8988T (cell line): ENCODE measurements at regions not wholly inside any gene's neighbourhood (a gene's known extent, or its start where the extent isn't known, plus 50 kb on each side); places are given as distances from the start of the nearest gene placed in this dataset.
A peak's percentile ranks its signal among the peaks of the same experiment; 100 is the strongest.

Experiments
- DNase-seq: peaks from one replicate; pipeline ENCODE4 v3.0.0; 2011

GRCh38 chr5:13566871-13567339, 377.6 kb downstream of the DNAH5 start:
- DNase-seq: no peak

DNA sequence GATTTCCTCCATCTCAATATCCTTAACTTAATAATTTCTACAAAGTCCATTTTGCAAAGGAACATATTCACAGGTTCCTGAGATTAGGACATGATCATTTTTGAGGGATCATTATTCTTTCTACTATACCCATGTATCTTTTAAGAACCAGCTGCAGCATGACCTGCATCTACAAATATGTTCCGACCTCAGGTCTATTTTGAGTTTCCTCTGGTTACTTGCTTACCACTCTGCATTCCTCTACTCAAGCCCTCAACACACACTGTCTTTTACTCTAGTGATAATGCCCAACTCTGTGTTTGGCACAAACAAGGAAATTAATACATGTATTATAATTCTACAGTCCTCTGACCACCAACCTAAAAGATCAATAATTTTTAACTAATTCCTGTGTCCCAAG, 386.1 kb downstream of the DNAH5 start:
- DNase-seq: no peak

GRCh38 chr5:13553896-13554295, 390.6 kb downstream of the DNAH5 start:
- no peak for DNase-seq

- no peak for DNase-seq
Observed at GRCh38 chr5:13552361-13552760, 392.1 kb downstream of the DNAH5 start.

GRCh38 chr5:13551645-13552044, 392.8 kb downstream of the DNAH5 start:
- no peak for DNase-seq

GRCh38 chr5:13540168-13540750, 404.2 kb downstream of the DNAH5 start:
- DNase-seq: no peak

DNA sequence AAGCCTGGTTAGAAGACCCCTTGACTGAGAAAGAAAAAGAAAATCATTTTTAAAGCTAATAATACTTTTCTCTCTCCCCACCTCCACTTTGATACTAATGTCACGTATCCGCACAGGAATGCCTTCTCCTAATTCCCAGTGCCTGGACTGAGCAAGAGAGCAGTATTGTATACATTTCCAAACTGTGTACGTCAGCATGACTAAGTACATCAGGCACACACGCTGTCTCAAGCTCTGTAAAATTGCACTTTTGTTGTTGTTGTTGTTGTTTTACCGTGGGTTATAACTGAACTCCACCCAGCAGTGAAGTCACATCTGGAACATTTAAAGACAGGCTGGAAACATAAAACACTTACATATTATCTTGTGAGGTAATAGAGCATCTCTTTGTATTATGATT, 407.6 kb downstream of the DNAH5 start:
- DNase-seq: no peak

DNA sequence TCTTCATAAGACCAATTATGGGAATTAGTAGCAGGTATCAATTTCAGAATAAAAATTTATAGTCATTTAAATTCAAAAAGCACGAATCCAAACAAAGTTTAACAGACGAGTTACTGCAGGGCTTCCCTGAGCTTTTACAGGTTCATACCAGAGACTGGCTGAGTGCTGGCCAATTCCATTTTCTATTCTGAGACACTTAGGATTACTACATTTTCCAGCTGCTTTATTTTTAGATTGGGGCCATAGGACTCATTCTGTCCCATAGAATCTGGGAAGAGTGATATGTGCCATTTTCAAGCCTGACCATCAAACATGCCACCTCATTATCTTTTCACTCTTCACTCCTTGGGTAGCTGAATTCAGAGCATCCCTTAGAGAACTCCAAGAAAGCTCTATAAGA, 410.7 kb downstream of the DNAH5 start:
- DNase-seq: no peak

DNA sequence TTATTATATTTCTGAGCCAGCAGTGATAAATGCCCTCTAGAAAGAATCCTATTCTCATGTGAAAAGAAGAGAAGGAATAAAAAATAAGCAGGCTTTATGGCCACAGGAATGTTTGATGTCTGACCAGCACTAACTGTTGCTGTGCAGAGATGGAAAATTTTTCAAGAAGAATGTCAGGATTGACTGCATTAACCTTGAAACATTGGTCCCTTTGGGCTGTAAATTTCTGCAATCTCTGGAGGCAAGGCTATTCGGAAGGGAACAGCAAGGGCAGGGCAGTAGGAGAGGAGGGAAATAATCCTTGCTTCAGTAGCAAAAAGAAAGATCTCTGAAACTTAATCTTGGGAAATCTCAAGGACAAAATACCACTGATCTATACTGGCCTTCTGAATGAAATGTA, 415.2 kb downstream of the DNAH5 start:
- no peak for DNase-seq

- no peak for DNase-seq
Observed at GRCh38 chr5:13524936-13525335, 419.6 kb downstream of the DNAH5 start.

DNA sequence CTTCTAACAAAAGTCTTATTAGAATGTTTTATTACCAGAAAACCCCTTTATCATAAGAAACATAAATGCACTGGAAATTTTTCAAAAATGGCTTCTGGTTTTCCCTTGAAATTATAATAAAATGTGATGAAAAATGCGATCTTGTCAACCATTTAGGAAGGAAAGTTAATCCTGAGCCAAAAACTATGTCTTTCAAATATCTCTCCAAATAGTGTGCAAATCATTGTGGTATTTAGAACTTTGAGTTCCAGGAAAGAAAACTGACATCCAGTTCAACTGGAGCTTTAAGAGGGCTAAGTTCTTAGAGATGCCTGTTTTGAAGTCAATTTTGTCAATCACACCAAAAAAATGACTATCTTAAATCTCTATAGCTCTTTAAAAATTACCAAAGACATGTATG, 425.4 kb downstream of the DNAH5 start:
- no peak for DNase-seq

DNA sequence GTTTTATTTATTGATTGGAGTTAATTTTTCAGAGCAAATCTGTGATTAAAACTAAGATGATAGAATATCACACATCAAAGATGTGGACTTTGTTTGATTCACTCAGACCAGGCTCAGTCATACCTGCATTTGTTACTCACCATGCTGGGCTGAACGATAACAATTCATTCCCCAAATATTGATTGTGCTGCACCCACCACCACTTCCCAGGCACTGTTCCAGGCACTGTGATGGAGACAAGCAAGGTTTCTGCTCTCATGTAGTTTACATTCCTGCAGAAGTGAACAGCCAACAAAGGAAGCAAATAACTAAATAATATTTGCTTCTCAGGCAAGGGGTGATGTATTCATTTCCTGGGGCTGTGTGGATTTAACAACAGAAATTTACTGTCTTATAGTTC, 428.3 kb downstream of the DNAH5 start:
- no peak for DNase-seq

- no peak for DNase-seq
Observed at GRCh38 chr5:13511442-13511841, 433.0 kb downstream of the DNAH5 start.

DNA sequence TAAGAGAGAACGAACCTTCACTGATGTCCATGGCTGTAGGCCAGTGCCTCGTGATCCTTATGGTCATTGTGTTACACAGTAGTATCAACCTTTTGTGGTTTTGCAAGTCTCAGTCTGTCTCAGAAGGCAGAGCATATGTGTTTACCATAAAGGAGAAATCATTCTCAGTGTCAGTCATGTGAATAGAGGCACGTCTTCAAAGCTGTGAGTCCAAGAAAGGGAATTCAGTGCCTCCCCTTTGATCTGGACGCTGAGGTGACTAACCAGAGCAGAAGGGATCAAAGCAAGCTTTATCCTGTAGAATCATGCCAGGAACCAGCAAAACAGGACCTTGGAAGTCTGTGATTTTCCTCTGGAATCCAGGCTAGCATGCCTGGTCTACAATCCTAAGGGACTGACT, 433.9 kb downstream of the DNAH5 start:
- DNase-seq: no peak

- no peak for DNase-seq
Observed at GRCh38 chr5:13508559-13508958, 435.9 kb downstream of the DNAH5 start.

DNA sequence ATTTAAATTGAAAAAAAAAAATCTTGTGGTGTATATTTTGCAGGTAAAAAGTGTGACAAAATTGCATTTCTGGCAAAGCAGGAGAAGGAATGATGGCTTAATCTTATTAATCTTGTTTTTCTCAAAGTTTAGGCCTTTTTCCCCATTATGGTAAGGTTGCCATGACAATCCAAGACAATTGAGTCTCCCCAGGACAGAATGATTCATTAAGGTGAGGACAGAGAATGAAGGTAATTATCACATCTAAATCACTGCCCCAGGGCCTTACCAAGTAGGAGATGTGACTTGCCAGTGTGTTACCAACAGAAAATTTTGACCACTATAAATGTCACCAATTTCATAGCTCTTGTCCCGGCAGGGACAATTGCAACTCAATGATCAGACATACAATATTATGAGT, 439.2 kb downstream of the DNAH5 start:
- no peak for DNase-seq

DNA sequence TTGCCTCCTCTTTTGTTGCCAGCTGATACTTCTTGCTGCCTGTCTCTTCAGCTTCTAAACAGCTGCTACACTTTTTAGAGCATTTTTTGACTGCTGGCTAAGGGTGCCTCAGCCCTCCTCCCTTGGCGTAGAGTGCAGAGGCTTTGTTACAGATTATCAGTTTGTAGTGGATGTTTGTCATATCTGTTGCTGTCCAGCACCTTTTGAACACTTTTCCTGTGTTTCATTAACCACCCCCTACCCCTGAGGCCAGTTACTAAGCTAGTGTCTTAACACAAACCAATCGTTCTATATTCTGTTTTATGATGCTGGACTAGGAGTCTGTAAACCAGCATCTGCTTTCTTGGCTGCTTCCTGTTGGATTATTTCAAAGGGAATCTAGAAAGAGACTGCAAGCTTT, 441.5 kb downstream of the DNAH5 start:
- no peak for DNase-seq

- DNase-seq: no peak
Observed at GRCh38 chr5:13501176-13501575, 443.3 kb downstream of the DNAH5 start.

DNA sequence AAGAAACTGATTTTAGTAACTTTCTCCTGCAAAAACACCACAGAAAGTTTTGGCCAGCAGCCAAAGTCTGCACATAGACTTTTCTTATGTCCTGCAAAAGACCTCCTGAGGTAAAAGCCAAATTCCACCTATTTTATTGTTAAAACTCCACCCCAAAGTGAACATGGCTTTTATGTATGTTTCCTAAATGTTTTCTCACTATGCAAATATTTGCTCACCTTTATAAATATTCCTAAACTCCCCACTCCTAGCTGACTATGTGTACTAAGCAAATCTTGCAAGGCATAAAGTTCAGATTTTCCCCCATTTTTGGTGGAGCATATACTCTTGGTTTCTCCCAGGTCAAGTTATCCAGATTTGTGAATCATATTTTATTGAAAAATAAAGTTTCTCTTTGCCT, 446.2 kb downstream of the DNAH5 start:
- DNase-seq: no peak

GRCh38 chr5:13488254-13488931, 456.1 kb downstream of the DNAH5 start:
- DNase-seq: no peak

DNA sequence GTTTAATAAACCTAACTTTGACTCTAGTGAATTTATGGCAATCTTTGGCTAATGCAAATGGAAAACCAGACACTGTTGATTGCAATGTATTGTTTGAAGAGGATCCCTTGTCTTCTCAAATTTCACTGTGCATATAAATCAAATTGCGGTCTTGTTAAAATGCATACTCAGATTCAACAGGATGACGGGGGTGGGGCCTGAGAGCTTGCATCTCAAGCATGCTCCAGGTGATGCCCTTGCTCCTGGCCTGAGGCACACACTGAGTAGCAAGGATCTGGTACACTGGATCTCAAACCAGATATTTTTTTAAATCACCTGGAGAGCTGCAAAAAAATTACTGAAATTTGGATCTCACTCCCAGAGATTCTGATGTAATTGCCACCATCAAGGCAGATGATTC, 463.7 kb downstream of the DNAH5 start:
- DNase-seq: no peak

- DNase-seq: peak; percentile 37
Observed at GRCh38 chr5:13478831-13479465, 465.5 kb downstream of the DNAH5 start.

DNA sequence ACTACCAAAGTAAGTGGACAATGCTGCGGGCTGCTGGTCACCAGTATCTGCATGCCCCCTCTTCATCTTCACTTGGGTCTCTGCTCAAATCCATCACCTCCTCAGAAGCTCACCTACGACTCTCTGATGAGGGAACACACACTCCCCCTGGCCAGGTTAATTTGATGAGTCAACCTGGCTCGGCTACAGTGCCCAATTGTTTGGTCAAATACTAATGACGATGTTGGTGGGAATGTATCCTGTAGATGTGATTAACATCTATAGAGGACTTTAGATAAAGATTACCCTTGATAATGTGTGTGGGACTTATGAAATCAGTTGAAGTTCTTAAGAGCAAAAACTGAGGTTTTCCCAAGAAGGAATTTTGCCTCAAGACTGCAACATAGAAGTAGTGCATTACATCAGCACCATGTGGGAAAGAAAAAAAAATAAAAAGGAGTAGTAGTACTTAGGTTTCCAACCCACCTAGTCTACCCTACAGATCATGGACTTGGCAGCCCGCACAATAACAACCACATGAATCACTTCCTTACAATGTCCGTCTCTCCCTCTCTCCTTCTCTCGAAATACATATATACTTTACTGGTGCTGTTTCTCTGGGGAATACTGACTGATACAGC, 467.3 kb downstream of the DNAH5 start:
- no peak for DNase-seq

DNA sequence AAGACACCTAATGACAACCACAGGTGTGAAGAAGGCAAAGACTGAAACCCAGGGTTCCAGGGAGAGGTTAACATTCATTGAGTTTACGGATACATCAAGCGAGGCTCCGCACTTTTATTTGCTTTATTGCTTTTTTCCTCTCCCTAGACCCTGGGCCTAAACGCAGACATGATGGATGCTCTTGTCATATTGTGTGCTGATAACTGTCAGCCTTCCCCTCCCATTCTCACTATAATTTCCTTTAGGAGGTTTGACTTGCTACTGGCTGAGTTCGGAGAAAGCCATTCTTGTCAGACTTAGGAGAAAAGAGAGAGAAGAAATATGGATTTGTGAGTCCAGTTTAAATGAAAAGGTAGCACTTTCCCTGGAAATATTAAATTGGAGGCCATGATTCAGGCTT, 471.6 kb downstream of the DNAH5 start:
- no peak for DNase-seq
